Tibial nerve (tissue), 4 donors: ENCODE measurements at regions not wholly inside any gene's neighbourhood (a gene's known extent, or its start where the extent isn't known, plus 50 kb on each side); places are given as distances from the start of the nearest gene placed in this dataset.

Experiments
- DNase-seq, 2 donors: peaks; one replicate each; pipeline ENCODE4 v3.0.0-alpha.2; 2019; ENCODE audit warnings: low spot score in 2 of 2
- H3K27ac ChIP-seq, 4 donors: fragments of 200-600 bp; sonication (generic) in 3 of 4; one replicate each; pipeline ENCODE4 v1.5.1; 2017 to 2019; ENCODE audit warnings: mild to moderate bottlenecking in 1 of 4
- H3K27me3 ChIP-seq, 2 donors: fragments of 200-600 bp; sonication (generic) in 1 of 2; one replicate each; pipeline versions ENCODE4 v1.5.1 to v1.6.0; 2017 to 2019
- H3K36me3 ChIP-seq, 3 donors: fragments of 200-600 bp; sonication (generic); one replicate each; pipeline ENCODE4 v1.5.1; 2018 to 2019
- H3K4me1 ChIP-seq, 4 donors: fragments of 200-600 bp; sonication (generic) in 3 of 4; one replicate each; pipeline ENCODE4 v1.5.1; 2017 to 2019
- H3K4me3 ChIP-seq, 4 donors: fragments of 200-600 bp; sonication (generic) in 3 of 4; one replicate each; pipeline ENCODE4 v1.5.1; 2017 to 2019; ENCODE audit warnings: mild to moderate bottlenecking in 1 of 4, moderate library complexity in 1 of 4
- H3K9me3 ChIP-seq, 4 donors: fragments of 200-600 bp; sonication (generic) in 3 of 4; one replicate each; pipeline ENCODE4 v1.5.1; 2017 to 2019
- EP300 ChIP-seq, 2 donors: sonication (generic); formaldehyde crosslinking; IDR thresholded peaks; one replicate each; pipeline ENCODE4 v1.6.1; 2017; ENCODE audit warnings: antibody characterized with exemption in 2 of 2, mild to moderate bottlenecking in 1 of 2
- POLR2A ChIP-seq, 2 donors: fragments of 450-650 bp; IDR thresholded peaks; one replicate each; pipeline ENCODE4 v1.6.1; 2017; ENCODE audit warnings: antibody characterized with exemption in 2 of 2, mild to moderate bottlenecking in 2 of 2, moderate library complexity in 2 of 2
- WGBS, 2 donors: methylation state at CpG; one replicate each; pipeline ENCODE4 v1.1.5; 2018; 5-methylcytosine and 5-hydroxymethylcytosine counted together
- TF ChIP-seq, protein P1 (sequence below), 5 experiments: fragments of 200-600 bp in 3 of 5; fragments of 450-650 bp in 2 of 5; sonication (generic) in 3 of 5; IDR thresholded peaks; one replicate each; pipeline ENCODE4 v1.5.1; 2016 to 2019; ENCODE audit warnings: antibody characterized with exemption in 5 of 5, mild to moderate bottlenecking in 3 of 5, moderate library complexity in 2 of 5

DNA sequence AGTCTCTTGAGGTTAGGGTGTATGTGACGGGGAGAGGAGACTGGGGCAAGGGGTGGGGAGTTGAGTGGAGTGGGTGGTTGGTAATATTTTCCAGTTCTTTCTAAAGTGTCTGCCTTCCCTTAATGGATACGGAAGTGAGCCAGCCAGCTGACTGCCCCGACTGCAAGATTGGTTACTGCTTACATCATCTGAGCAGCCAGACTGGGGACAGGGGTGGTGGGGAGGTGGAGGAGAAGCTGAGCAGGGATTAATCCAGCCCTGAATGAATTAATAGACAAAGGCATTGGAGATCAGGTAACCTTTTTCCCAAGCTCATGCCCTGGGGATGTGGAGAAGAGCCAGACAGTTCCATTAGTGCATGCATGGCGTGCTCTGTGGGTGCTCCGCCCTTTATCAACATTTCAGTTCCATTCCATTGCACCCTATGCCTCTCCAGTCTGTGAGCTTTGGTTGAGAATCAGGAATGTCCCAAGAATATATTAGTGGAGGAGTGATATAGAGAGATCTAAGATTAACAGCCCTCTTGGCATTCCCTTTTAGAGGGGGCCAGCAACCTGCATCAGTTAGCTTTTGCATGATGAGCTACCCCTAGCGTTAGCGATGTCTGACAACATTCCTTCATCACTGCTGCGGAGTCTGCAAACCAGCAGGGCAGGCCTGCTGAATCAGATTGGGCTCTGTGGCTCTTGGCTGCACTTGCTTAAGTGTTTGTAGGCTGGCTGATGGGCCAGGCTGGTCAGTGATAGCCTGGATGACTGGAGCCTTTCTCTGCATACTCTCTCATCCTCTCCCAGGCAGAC lies 67.4 kb downstream of the TNP1 start:
- TF ChIP-seq EP300 (IDR thresholded peaks at IDR 0.05), result peak in 1 of 2 donors; percentile 44
- TF ChIP-seq, protein P1, sequence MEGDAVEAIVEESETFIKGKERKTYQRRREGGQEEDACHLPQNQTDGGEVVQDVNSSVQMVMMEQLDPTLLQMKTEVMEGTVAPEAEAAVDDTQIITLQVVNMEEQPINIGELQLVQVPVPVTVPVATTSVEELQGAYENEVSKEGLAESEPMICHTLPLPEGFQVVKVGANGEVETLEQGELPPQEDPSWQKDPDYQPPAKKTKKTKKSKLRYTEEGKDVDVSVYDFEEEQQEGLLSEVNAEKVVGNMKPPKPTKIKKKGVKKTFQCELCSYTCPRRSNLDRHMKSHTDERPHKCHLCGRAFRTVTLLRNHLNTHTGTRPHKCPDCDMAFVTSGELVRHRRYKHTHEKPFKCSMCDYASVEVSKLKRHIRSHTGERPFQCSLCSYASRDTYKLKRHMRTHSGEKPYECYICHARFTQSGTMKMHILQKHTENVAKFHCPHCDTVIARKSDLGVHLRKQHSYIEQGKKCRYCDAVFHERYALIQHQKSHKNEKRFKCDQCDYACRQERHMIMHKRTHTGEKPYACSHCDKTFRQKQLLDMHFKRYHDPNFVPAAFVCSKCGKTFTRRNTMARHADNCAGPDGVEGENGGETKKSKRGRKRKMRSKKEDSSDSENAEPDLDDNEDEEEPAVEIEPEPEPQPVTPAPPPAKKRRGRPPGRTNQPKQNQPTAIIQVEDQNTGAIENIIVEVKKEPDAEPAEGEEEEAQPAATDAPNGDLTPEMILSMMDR (IDR thresholded peaks at IDR 0.05), result no peak
- 57 to 66% methylated on average over 8 of the region's 8 CpGs for WGBS, 2 donors
- H3K27me3 ChIP-seq, result no peaks in the 10 kb centered on the region
- no peak overlapping the region for H3K4me3 ChIP-seq
- H3K36me3 ChIP-seq, result no peaks in the 10 kb centered on the region
- peak overlapping the region; percentile 44 to 88 (median 66) for H3K27ac ChIP-seq
- peaks cover 0 to 41% (median 7%) of the 10 kb centered on the region in 4 donors for H3K4me1 ChIP-seq
- peak in 1 of 2 donors; percentile 60 for DNase-seq
- no peaks in the 10 kb centered on the region for H3K9me3 ChIP-seq

GRCh38 chr2:216791303-216791702 lies 68.6 kb downstream of the TNP1 start:
- TF ChIP-seq, protein P1 (IDR thresholded peaks at IDR 0.05), result no peak
- peak; percentile 31 to 55 for TF ChIP-seq EP300 (IDR thresholded peaks at IDR 0.05)
- H3K9me3 ChIP-seq, result no peaks in the 10 kb centered on the region
- no peaks in the 10 kb centered on the region for H3K36me3 ChIP-seq
- peak overlapping the region; percentile 44 to 88 (median 66) for H3K27ac ChIP-seq
- H3K4me1 ChIP-seq, result peaks cover 0 to 41% (median 7%) of the 10 kb centered on the region in 4 donors
- DNase-seq, result no peak
- WGBS, 2 donors, result 52 to 54% methylated on average over 2 of the region's 2 CpGs
- no peak overlapping the region for H3K4me3 ChIP-seq
- no peaks in the 10 kb centered on the region for H3K27me3 ChIP-seq

DNA sequence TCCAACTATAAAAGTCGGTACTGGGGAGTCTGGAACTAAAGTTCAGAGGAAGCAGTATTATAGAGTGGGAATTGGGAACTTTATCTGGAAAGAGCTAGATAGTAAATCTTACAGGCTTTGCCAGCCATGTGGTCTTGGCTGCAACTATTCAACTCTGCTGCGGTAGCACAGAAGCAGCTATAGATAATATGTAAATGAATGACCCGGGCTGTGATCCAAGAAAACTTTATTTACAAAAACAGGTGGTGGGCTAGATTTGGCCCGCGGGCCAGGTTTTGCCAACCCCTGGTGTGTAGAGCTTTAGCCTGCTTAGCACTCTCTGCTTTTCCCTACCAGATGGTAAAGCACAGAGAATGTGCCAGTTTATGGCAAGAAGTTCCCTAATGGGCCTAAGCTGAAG lies 70.8 kb downstream of the TNP1 start:
- WGBS, 2 donors, result 50 to 66% methylated on average over 5 of the region's 5 CpGs
- Histone ChIP-seq H3K36me3 (no peaks in the 10 kb centered on the region), H3K27ac (no peak overlapping the region), H3K4me3 (no peak overlapping the region), H3K9me3 (no peaks in the 10 kb centered on the region), H3K4me1 (peaks cover 0 to 41% (median 7%) of the 10 kb centered on the region in 4 donors), H3K27me3 (no peaks in the 10 kb centered on the region)
- TF ChIP-seq, protein P1 (IDR thresholded peaks at IDR 0.05), result no peak
- TF ChIP-seq POLR2A (IDR thresholded peaks at IDR 0.05), result no peak
- no peak for TF ChIP-seq EP300 (IDR thresholded peaks at IDR 0.05)
- no peak for DNase-seq

- DNase-seq, result no peak
- Histone ChIP-seq H3K36me3 (no peaks in the 10 kb centered on the region), H3K4me3 (no peak overlapping the region), H3K27ac (no peak overlapping the region), H3K27me3 (no peaks in the 10 kb centered on the region), H3K9me3 (no peaks in the 10 kb centered on the region), H3K4me1 (peaks cover 0 to 33% (median 6%) of the 10 kb centered on the region in 4 donors)
- 82 to 88% methylated on average over 7 of the region's 7 CpGs for WGBS, 2 donors
- no peak for TF ChIP-seq EP300 (IDR thresholded peaks at IDR 0.05)
- no peak for TF ChIP-seq POLR2A (IDR thresholded peaks at IDR 0.05)
- TF ChIP-seq, protein P1 (IDR thresholded peaks at IDR 0.05), result no peak
These were observed 71.9 kb downstream of the TNP1 start for GRCh38 chr2:216787851-216788540.

- TF ChIP-seq POLR2A (IDR thresholded peaks at IDR 0.05) (no peak), EP300 (IDR thresholded peaks at IDR 0.05) (no peak)
- TF ChIP-seq, protein P1 (IDR thresholded peaks at IDR 0.05), result no peak
- Histone ChIP-seq H3K4me3 (no peak overlapping the region), H3K36me3 (no peaks in the 10 kb centered on the region), H3K27me3 (no peaks in the 10 kb centered on the region), H3K27ac (no peak overlapping the region), H3K4me1 (peaks cover 0 to 20% (median 2%) of the 10 kb centered on the region in 4 donors), H3K9me3 (no peaks in the 10 kb centered on the region)
- 93% methylated on average over 9 of the region's 9 CpGs for WGBS, 2 donors
- no peak for DNase-seq
These were observed 73.2 kb downstream of the TNP1 start for GRCh38 chr2:216786676-216787075.
